ENCODE measurements at regions not wholly inside any gene's neighbourhood (a gene's known extent, or its start where the extent isn't known, plus 50 kb on each side); places are given as distances from the start of the nearest gene placed in this dataset.

GRCh38 chr3:55218577-55218976, 268.5 kb downstream of the WNT5A start:
- no peak for DNase-seq

DNA sequence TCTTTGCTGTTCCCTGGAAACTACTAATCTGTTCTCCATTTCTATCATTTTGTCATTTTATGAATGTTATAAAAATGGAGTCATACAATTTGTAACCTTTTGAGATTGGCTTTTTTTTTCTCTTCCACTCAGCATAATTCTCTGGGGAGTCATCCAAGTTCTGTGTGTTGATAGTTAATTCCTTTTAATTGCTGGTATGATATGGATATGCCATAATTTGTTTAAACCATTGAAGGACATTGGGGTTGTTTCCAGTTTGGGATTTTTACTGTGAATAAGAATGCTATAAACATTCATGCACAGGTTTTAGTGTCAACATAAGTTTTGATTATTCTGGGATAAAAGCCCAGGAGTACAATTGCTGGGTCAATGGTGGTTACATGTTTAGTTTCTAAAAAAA, 279.4 kb downstream of the WNT5A start:
- no peak for DNase-seq

- DNase-seq, result no peak
Observed at GRCh38 chr3:55205990-55206389, 278.1 kb upstream of the LRTM1 start.

GRCh38 chr3:55204417-55204816, 276.6 kb upstream of the LRTM1 start:
- no peak for DNase-seq

GRCh38 chr3:55203546-55203945, 275.7 kb upstream of the LRTM1 start:
- no peak for DNase-seq

- DNase-seq, result no peak
Observed at GRCh38 chr3:55203006-55203405, 275.1 kb upstream of the LRTM1 start.

DNA sequence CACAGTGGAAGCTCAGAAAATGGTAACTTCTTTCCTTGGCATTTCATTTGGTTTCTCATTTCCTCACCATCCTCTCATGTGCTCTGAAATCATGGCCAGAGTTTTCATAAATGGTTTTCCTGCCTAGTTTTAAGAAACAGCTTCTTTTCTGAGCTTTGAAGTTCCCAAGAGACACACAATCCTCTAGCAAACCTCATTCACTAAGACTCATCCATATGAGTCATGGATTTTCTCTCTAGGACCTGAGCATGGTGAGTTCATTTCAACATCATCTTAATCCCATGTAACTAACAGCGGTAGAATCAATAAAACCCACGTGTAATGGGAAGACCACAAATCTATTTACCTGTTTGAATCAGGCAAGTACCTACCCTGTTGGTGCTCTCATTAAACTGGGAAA, 274.5 kb upstream of the LRTM1 start:
- DNase-seq, result no peak

GRCh38 chr3:55201779-55202178, 273.9 kb upstream of the LRTM1 start:
- DNase-seq, result no peak

GRCh38 chr3:55200906-55201305, 273.0 kb upstream of the LRTM1 start:
- DNase-seq, result no peak

DNA sequence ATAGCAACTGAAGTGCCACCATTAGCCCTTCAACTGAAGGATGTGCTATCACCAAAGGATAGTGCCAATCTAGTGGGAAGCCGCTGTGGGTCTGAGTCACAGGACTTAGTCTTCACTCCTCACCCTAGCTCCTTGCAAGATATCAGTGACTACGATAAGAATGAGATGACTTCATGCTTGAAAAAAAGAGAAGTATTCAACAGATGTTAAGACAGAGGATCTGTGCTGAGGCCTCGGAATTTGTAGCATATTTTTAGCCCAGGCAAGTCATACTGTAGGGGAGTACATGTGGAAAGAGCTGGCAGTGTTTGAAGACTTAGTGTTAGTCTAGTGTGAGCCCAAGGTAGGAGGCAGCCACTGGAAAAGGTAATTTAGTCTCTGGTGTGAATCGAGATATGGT, 270.7 kb upstream of the LRTM1 start:
- no peak for DNase-seq

- no peak for DNase-seq
Observed at GRCh38 chr3:55197021-55197420, 269.2 kb upstream of the LRTM1 start.

GRCh38 chr3:55196495-55196894, 268.6 kb upstream of the LRTM1 start:
- DNase-seq, result no peak

DNA sequence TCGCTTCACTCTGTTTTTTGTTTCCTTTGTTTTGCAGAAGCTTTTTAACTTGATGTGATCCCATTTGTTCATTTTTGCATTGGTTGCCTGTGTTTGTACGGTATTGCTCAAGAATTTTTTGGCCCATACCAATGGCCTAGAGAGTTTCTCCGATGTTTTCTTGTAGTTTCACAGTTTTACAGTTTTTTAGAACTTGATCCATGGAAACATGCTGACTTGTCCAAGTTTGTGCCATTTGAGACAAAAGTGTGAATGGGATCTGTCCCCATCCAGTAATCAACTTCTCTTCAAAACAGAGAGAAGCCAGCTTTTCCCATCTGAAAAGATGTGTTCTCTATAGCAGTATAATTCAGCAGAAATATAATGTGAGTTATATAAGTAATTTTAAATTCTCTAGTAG, 266.5 kb upstream of the LRTM1 start:
- no peak for DNase-seq

- no peak for DNase-seq
Observed at GRCh38 chr3:55191911-55192775, 264.3 kb upstream of the LRTM1 start.

DNA sequence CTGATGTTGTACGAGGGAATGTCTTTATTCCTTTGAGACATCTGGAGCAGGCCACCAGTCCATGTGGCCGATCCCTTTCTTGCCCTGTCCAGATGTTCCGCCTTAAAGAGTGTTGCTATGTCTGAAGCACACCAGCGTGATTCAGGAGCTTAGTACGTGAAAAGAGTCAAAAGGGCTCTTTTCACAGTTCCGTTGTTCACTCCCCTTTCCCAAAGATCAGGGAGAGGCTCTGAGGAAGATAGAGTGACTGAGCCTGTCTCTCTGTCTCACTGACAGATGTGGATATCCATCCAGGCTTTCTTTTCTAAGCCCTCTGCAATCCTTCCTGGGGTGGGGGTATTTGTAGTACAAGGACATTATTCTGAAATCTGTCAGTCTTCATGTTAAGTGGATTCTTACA, 262.5 kb upstream of the LRTM1 start:
- DNase-seq, result no peak

DNA sequence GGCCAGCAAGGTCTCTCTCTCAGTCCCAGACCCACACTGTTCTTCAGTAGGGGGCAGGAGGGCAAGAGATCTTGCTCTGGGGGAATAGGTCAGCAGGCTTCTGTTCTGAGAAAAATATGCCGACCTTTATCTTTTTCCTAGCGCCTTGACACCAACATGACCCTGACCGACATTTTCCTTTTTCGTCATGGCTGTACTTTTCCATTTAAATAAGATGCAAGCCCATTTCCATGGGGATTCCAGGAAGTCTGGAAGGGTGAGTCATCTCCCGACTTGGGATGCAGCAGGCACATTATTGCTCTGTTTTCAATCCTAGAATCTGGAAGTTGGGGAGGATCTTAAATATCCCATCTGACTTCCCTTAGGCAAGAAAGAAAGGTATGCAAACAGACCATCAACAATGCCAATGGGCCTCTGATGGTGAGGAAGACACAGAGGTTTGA, 261.5 kb upstream of the LRTM1 start:
- no peak for DNase-seq

GRCh38 chr3:55185380-55185779, 257.5 kb upstream of the LRTM1 start:
- no peak for DNase-seq

- DNase-seq, result no peak
Observed at GRCh38 chr3:55183201-55183600, 255.3 kb upstream of the LRTM1 start.

GRCh38 chr3:55180936-55181535, 253.2 kb upstream of the LRTM1 start:
- DNase-seq, result no peak

GRCh38 chr3:55180161-55180560, 252.3 kb upstream of the LRTM1 start:
- DNase-seq, result no peak

DNA sequence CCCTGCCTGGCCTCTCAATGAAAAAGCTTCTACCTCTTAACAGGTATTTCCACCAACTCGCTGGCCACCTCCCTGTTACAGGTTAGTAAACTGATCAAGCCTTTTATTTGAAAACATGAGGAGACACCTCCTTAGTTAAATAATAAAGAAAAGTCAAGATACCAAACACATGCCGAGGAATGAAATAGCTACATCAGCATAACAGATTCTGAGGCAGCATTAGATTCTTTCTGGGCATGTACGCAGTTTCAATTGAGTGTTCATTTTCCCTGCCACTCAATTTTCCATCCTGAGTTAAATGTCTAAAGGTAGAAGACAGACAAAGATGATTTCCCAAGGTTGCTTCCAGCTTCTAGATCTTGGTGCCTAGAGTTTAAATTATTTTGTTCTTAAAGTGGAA, 250.5 kb upstream of the LRTM1 start:
- no peak for DNase-seq

DNA sequence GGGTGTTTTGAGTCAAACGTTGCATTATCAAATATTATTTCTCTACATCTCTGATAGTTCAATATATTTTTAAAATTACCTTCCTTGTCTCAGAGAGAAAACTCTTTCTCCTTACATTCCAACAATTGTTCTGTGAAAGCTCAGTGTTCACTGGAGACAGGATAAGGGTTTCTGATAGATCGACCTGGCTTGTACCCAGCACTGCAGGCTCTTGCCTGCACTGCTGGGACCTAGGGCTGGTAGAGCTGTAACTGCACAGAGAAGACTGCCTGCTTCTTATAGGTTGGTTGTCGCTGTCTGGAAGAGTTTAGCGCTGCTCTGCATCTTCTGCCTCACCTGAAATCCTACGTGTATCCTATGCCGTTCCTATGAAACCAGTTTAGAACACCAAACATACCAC, 249.9 kb upstream of the LRTM1 start:
- no peak for DNase-seq

- DNase-seq, result no peak
Observed at GRCh38 chr3:55175423-55175822, 247.6 kb upstream of the LRTM1 start.

GRCh38 chr3:55174747-55175146, 246.9 kb upstream of the LRTM1 start:
- no peak for DNase-seq

GRCh38 chr3:55173504-55173903, 245.6 kb upstream of the LRTM1 start:
- DNase-seq, result no peak

Data from retina (tissue), 1 donor.